ENCODE measurements at regions not wholly inside any gene's neighbourhood (a gene's known extent, or its start where the extent isn't known, plus 50 kb on each side); places are given as distances from the start of the nearest gene placed in this dataset.
"Not testable (repeated sequence)": the region's sequence is repeated elsewhere in the genome, so short reads cannot be mapped to it uniquely, and the experiment has no call there.

GRCh38 chr6:67986694-67987232, 648.3 kb upstream of the ADGRB3 start:
- no peak overlapping the region for H3K4me3 ChIP-seq (ENCODE audit: low read depth in 1 of 2, low read length in 2 of 2)
- no peaks in the 10 kb centered on the region for H3K4me1 ChIP-seq (ENCODE audit: control insufficient read depth in 2 of 2, insufficient read depth in 2 of 2, low read length in 1 of 2)
- no peaks in the 10 kb centered on the region for H3K36me3 ChIP-seq (ENCODE audit: control insufficient read depth in 2 of 2, insufficient read depth in 2 of 2, low read length in 1 of 2)
- H3K27me3 ChIP-seq (ENCODE audit: control insufficient read depth in 1 of 2, insufficient read depth in 2 of 2, low read length in 2 of 2), result no peaks in the 10 kb centered on the region
- no peak overlapping the region for H3K27ac ChIP-seq (ENCODE audit: low read depth in 2 of 2, low read length in 1 of 2)
- no peaks in the 10 kb centered on the region for H3K9me3 ChIP-seq (ENCODE audit: control insufficient read depth in 2 of 2, insufficient read depth in 1 of 2, low read depth in 1 of 2, low read length in 1 of 2)

- H3K27ac ChIP-seq (ENCODE audit: low read depth in 2 of 2, low read length in 1 of 2), result no peak overlapping the region
- peaks cover 0 to 3% of the 10 kb centered on the region in 2 donors for H3K9me3 ChIP-seq (ENCODE audit: control insufficient read depth in 2 of 2, insufficient read depth in 1 of 2, low read depth in 1 of 2, low read length in 1 of 2)
- H3K4me3 ChIP-seq (ENCODE audit: low read depth in 1 of 2, low read length in 2 of 2), result no peak overlapping the region
- no peaks in the 10 kb centered on the region for H3K27me3 ChIP-seq (ENCODE audit: control insufficient read depth in 1 of 2, insufficient read depth in 2 of 2, low read length in 2 of 2)
- WGBS, 2 donors, result 91 to 96% methylated on average over 2 of the region's 2 CpGs
- H3K36me3 ChIP-seq (ENCODE audit: control insufficient read depth in 2 of 2, insufficient read depth in 2 of 2, low read length in 1 of 2), result no peaks in the 10 kb centered on the region
- H3K4me1 ChIP-seq (ENCODE audit: control insufficient read depth in 2 of 2, insufficient read depth in 2 of 2, low read length in 1 of 2), result no peaks in the 10 kb centered on the region
Measured at GRCh38 chr6:67976486-67976885, 658.6 kb upstream of the ADGRB3 start.

- Histone ChIP-seq H3K9me3 (ENCODE audit: control insufficient read depth in 2 of 2, insufficient read depth in 1 of 2, low read depth in 1 of 2, low read length in 1 of 2) (peaks cover 0 to 3% of the 10 kb centered on the region in 2 donors), H3K4me1 (ENCODE audit: control insufficient read depth in 2 of 2, insufficient read depth in 2 of 2, low read length in 1 of 2) (no peaks in the 10 kb centered on the region), H3K27ac (ENCODE audit: low read depth in 2 of 2, low read length in 1 of 2) (no peak overlapping the region), H3K27me3 (ENCODE audit: control insufficient read depth in 1 of 2, insufficient read depth in 2 of 2, low read length in 2 of 2) (no peaks in the 10 kb centered on the region), H3K36me3 (ENCODE audit: control insufficient read depth in 2 of 2, insufficient read depth in 2 of 2, low read length in 1 of 2) (no peaks in the 10 kb centered on the region), H3K4me3 (ENCODE audit: low read depth in 1 of 2, low read length in 2 of 2) (no peak overlapping the region)
Measured at GRCh38 chr6:67974931-67975330, 660.2 kb upstream of the ADGRB3 start.

- H3K9me3 ChIP-seq (ENCODE audit: control insufficient read depth in 2 of 2, insufficient read depth in 1 of 2, low read depth in 1 of 2, low read length in 1 of 2), result peaks cover 0 to 3% of the 10 kb centered on the region in 2 donors
- H3K27me3 ChIP-seq (ENCODE audit: control insufficient read depth in 1 of 2, insufficient read depth in 2 of 2, low read length in 2 of 2), result no peaks in the 10 kb centered on the region
- no peak overlapping the region for H3K27ac ChIP-seq (ENCODE audit: low read depth in 2 of 2, low read length in 1 of 2)
- no peaks in the 10 kb centered on the region for H3K4me1 ChIP-seq (ENCODE audit: control insufficient read depth in 2 of 2, insufficient read depth in 2 of 2, low read length in 1 of 2)
- H3K4me3 ChIP-seq (ENCODE audit: low read depth in 1 of 2, low read length in 2 of 2), result no peak overlapping the region
- H3K36me3 ChIP-seq (ENCODE audit: control insufficient read depth in 2 of 2, insufficient read depth in 2 of 2, low read length in 1 of 2), result no peaks in the 10 kb centered on the region
- 69 to 83% methylated on average over 1 of the region's 1 CpG for WGBS, 2 donors
Measured at GRCh38 chr6:67971812-67972211, 663.3 kb upstream of the ADGRB3 start.

- no peak overlapping the region for H3K27ac ChIP-seq (ENCODE audit: low read depth in 2 of 2, low read length in 1 of 2)
- H3K4me1 ChIP-seq (ENCODE audit: control insufficient read depth in 2 of 2, insufficient read depth in 2 of 2, low read length in 1 of 2), result no peaks in the 10 kb centered on the region
- H3K4me3 ChIP-seq (ENCODE audit: low read depth in 1 of 2, low read length in 2 of 2), result no peak overlapping the region
- no peaks in the 10 kb centered on the region for H3K9me3 ChIP-seq (ENCODE audit: control insufficient read depth in 2 of 2, insufficient read depth in 1 of 2, low read depth in 1 of 2, low read length in 1 of 2)
- H3K36me3 ChIP-seq (ENCODE audit: control insufficient read depth in 2 of 2, insufficient read depth in 2 of 2, low read length in 1 of 2), result no peaks in the 10 kb centered on the region
- no peaks in the 10 kb centered on the region for H3K27me3 ChIP-seq (ENCODE audit: control insufficient read depth in 1 of 2, insufficient read depth in 2 of 2, low read length in 2 of 2)
- WGBS, 2 donors, result 87 to 92% methylated on average over 1 of the region's 1 CpG
Measured at GRCh38 chr6:67966830-67967229, 668.3 kb upstream of the ADGRB3 start.

- no peaks in the 10 kb centered on the region for H3K27me3 ChIP-seq (ENCODE audit: control insufficient read depth in 1 of 2, insufficient read depth in 2 of 2, low read length in 2 of 2)
- H3K36me3 ChIP-seq (ENCODE audit: control insufficient read depth in 2 of 2, insufficient read depth in 2 of 2, low read length in 1 of 2), result no peaks in the 10 kb centered on the region
- H3K4me1 ChIP-seq (ENCODE audit: control insufficient read depth in 2 of 2, insufficient read depth in 2 of 2, low read length in 1 of 2), result no peaks in the 10 kb centered on the region
- H3K4me3 ChIP-seq (ENCODE audit: low read depth in 1 of 2, low read length in 2 of 2), result no peak overlapping the region
- no peak overlapping the region for H3K27ac ChIP-seq (ENCODE audit: low read depth in 2 of 2, low read length in 1 of 2)
- peaks cover 0 to 5% of the 10 kb centered on the region in 2 donors for H3K9me3 ChIP-seq (ENCODE audit: control insufficient read depth in 2 of 2, insufficient read depth in 1 of 2, low read depth in 1 of 2, low read length in 1 of 2)
Measured at GRCh38 chr6:67956352-67956751, 678.7 kb upstream of the ADGRB3 start.

- Histone ChIP-seq H3K9me3 (ENCODE audit: control insufficient read depth in 2 of 2, insufficient read depth in 1 of 2, low read depth in 1 of 2, low read length in 1 of 2) (peaks cover 0 to 5% of the 10 kb centered on the region in 2 donors), H3K4me1 (ENCODE audit: control insufficient read depth in 2 of 2, insufficient read depth in 2 of 2, low read length in 1 of 2) (no peaks in the 10 kb centered on the region)
- WGBS, 2 donors, result 8 to 30% methylated on average over 1 of the region's 1 CpG
Measured at GRCh38 chr6:67952948-67953347, 682.1 kb upstream of the ADGRB3 start.

GRCh38 chr6:67952121-67952520, 683.0 kb upstream of the ADGRB3 start:
- Histone ChIP-seq H3K36me3 (ENCODE audit: control insufficient read depth in 2 of 2, insufficient read depth in 2 of 2, low read length in 1 of 2) (no peaks in the 10 kb centered on the region), H3K27ac (ENCODE audit: low read depth in 2 of 2, low read length in 1 of 2) (no peak overlapping the region), H3K9me3 (ENCODE audit: control insufficient read depth in 2 of 2, insufficient read depth in 1 of 2, low read depth in 1 of 2, low read length in 1 of 2) (peaks cover 0 to 5% of the 10 kb centered on the region in 2 donors), H3K27me3 (ENCODE audit: control insufficient read depth in 1 of 2, insufficient read depth in 2 of 2, low read length in 2 of 2) (no peaks in the 10 kb centered on the region), H3K4me1 (ENCODE audit: control insufficient read depth in 2 of 2, insufficient read depth in 2 of 2, low read length in 1 of 2) (no peaks in the 10 kb centered on the region), H3K4me3 (ENCODE audit: low read depth in 1 of 2, low read length in 2 of 2) (no peak overlapping the region)
- whole genome bisulfite sequencing, 2 donors, result 71 to 76% methylated on average over 1 of the region's 1 CpG

More at GRCh38 chr6:67952948-67953347, 682.1 kb upstream of the ADGRB3 start:
- Histone ChIP-seq H3K27ac (ENCODE audit: low read depth in 2 of 2, low read length in 1 of 2) (no peak overlapping the region), H3K36me3 (ENCODE audit: control insufficient read depth in 2 of 2, insufficient read depth in 2 of 2, low read length in 1 of 2) (no peaks in the 10 kb centered on the region), H3K4me3 (ENCODE audit: low read depth in 1 of 2, low read length in 2 of 2) (no peak overlapping the region), H3K27me3 (ENCODE audit: control insufficient read depth in 1 of 2, insufficient read depth in 2 of 2, low read length in 2 of 2) (no peaks in the 10 kb centered on the region)

- not testable (repeated sequence) for H3K27me3 ChIP-seq (ENCODE audit: control insufficient read depth in 1 of 2, insufficient read depth in 2 of 2, low read length in 2 of 2); H3K36me3 ChIP-seq (ENCODE audit: control insufficient read depth in 2 of 2, insufficient read depth in 2 of 2, low read length in 1 of 2); H3K27ac ChIP-seq (ENCODE audit: low read depth in 2 of 2, low read length in 1 of 2); H3K4me3 ChIP-seq (ENCODE audit: low read depth in 1 of 2, low read length in 2 of 2); H3K9me3 ChIP-seq (ENCODE audit: control insufficient read depth in 2 of 2, insufficient read depth in 1 of 2, low read depth in 1 of 2, low read length in 1 of 2); H3K4me1 ChIP-seq (ENCODE audit: control insufficient read depth in 2 of 2, insufficient read depth in 2 of 2, low read length in 1 of 2)
- 90 to 100% methylated on average over 1 of the region's 1 CpG for WGBS, 2 donors
Measured at GRCh38 chr6:67947762-67948161, 687.3 kb upstream of the ADGRB3 start.

GRCh38 chr6:67935976-67936477, 699.1 kb upstream of the ADGRB3 start:
- whole genome bisulfite sequencing, 2 donors, result 85% methylated on average over 2 of the region's 2 CpGs
- Histone ChIP-seq H3K27me3 (ENCODE audit: control insufficient read depth in 1 of 2, insufficient read depth in 2 of 2, low read length in 2 of 2) (no peaks in the 10 kb centered on the region), H3K27ac (ENCODE audit: low read depth in 2 of 2, low read length in 1 of 2) (no peak overlapping the region), H3K4me1 (ENCODE audit: control insufficient read depth in 2 of 2, insufficient read depth in 2 of 2, low read length in 1 of 2) (no peaks in the 10 kb centered on the region), H3K9me3 (ENCODE audit: control insufficient read depth in 2 of 2, insufficient read depth in 1 of 2, low read depth in 1 of 2, low read length in 1 of 2) (peaks cover 0 to 2% of the 10 kb centered on the region in 2 donors), H3K4me3 (ENCODE audit: low read depth in 1 of 2, low read length in 2 of 2) (no peak overlapping the region), H3K36me3 (ENCODE audit: control insufficient read depth in 2 of 2, insufficient read depth in 2 of 2, low read length in 1 of 2) (no peaks in the 10 kb centered on the region)

Data from esophagus (tissue), 2 donors.